GM12878 (cell line): ENCODE measurements at regions not wholly inside any gene's neighbourhood (a gene's known extent, or its start where the extent isn't known, plus 50 kb on each side); places are given as distances from the start of the nearest gene placed in this dataset.

Source experiments
- ATAC-seq: fragments of 200-7000 bp; cut with Tn5 transposase; 3 replicates; pipeline ENCODE4 v1.9.1; 2020; ENCODE audit warnings: mild to moderate bottlenecking, moderate library complexity
- BruUV-seq: library from RNA; stranded (reverse); fragments of 400-500 nt; replicated peaks from 2 replicates; lab custom pipeline; 2021; lab: Mats Ljungman, UMichigan
- CTCF ChIA-PET: fragments of 300-600 bp; sonication (Branson Sonifier 250); formaldehyde crosslinking; extraction: SDS; loops from one replicate; lab custom pipeline; 2021; ENCODE audit warnings: inconsistent platforms; lab: Yijun Ruan, JAX
- POLR2A ChIA-PET: fragments of 350-600 bp; formaldehyde crosslinking; extraction: SDS; loops from one replicate; lab custom pipeline; 2021; ENCODE audit warnings: inconsistent platforms; lab: Charles Lee
- RAD21 ChIA-PET: fragments of 300-600 bp; sonication (Branson Sonifier 250); formaldehyde crosslinking; loops from one replicate; lab custom pipeline; 2023; ENCODE audit warnings: antibody characterized with exemption; ENCODE audit not compliant: unreplicated experiment; lab: Charles Lee
- SMC1A ChIA-PET: fragments of 300-600 bp; sonication (Branson Sonifier 250); formaldehyde crosslinking; loops from one replicate; lab custom pipeline; 2023; ENCODE audit not compliant: unreplicated experiment, uncharacterized antibody; lab: Charles Lee
- DNase-seq: peaks from one replicate; pipeline ENCODE4 v3.0.0-alpha.2; 2011; ENCODE audit warnings: low read depth, low spot score
- FAIRE-seq: peaks from 3 replicates; lab custom pipeline; 2011; peaks lifted over from hg19 to GRCh38; lab: Jason Lieb, UNC
- H2AFZ ChIP-seq: 2 replicates; pipeline ENCODE4 v1.6.0; 2011; ENCODE audit warnings: low read depth, low read length, control low read depth; ENCODE audit not compliant: control insufficient read depth
- H3K27ac ChIP-seq: 2 replicates; pipeline ENCODE4 v1.5.1; 2011; ENCODE audit warnings: control low read depth; ENCODE audit not compliant: control insufficient read depth, insufficient read depth
- H3K27me3 ChIP-seq, 2 experiments: replicated peaks in 1 of 2; 2 replicates each; pipeline versions ENCODE4 v1.6.0 to v1.6.1; 2011; ENCODE audit warnings: low read length in 1 of 2; ENCODE audit not compliant: control insufficient read depth in 2 of 2, insufficient read depth in 2 of 2
- H3K36me3 ChIP-seq, 2 experiments: 2 replicates each; pipeline ENCODE4 v1.5.1; 2011; ENCODE audit warnings: low read length in 1 of 2; ENCODE audit not compliant: control insufficient read depth in 2 of 2, insufficient read depth in 2 of 2
- H3K4me1 ChIP-seq: 2 replicates; pipeline ENCODE4 v1.6.1; 2011; ENCODE audit warnings: mild to moderate bottlenecking, low read length, moderate library complexity, mixed read lengths; ENCODE audit not compliant: control insufficient read depth, insufficient read depth
- H3K4me2 ChIP-seq: 2 replicates; pipeline ENCODE4 v1.6.0; 2011; ENCODE audit warnings: control low read depth; ENCODE audit not compliant: control insufficient read depth, insufficient read depth
- H3K4me3 ChIP-seq: fragments of 200-600 bp; sonication (generic); 2 replicates; pipeline ENCODE4 v1.5.1; 2016
- H3K79me2 ChIP-seq: 2 replicates; pipeline ENCODE4 v1.6.0; 2011; ENCODE audit warnings: low read length; ENCODE audit not compliant: control insufficient read depth, insufficient read depth
- H3K9ac ChIP-seq: 2 replicates; pipeline ENCODE4 v1.8.0; 2011; ENCODE audit warnings: low read length, control low read depth, mixed read lengths; ENCODE audit not compliant: control insufficient read depth, insufficient read depth
- H3K9me3 ChIP-seq: replicated peaks from 3 replicates; pipeline ENCODE4 v1.5.1; 2011; ENCODE audit warnings: mild to moderate bottlenecking, low read length; ENCODE audit not compliant: control insufficient read depth, insufficient read depth
- H4K20me1 ChIP-seq: 2 replicates; pipeline ENCODE4 v1.6.0; 2011; ENCODE audit not compliant: control insufficient read depth, insufficient read depth
- BHLHE40 ChIP-seq, 2 experiments: fragments of 450-650 bp in 1 of 2; IDR thresholded peaks; 2 replicates each; pipeline ENCODE4 v1.6.1; 2011 to 2017; ENCODE audit warnings: low read depth in 2 of 2, borderline replicate concordance in 1 of 2, improper control_type of control experiment in 1 of 2, low read length in 1 of 2, mild to moderate bottlenecking in 1 of 2
- CHD1 ChIP-seq: IDR thresholded peaks from 2 replicates; pipeline ENCODE4 v1.6.1; 2012; ENCODE audit warnings: low read depth, low read length, improper control_type of control experiment
- E2F8 ChIP-seq: fragments of 450-650 bp; IDR thresholded peaks from 2 replicates; pipeline ENCODE4 v1.6.1; 2018; ENCODE audit warnings: mild to moderate bottlenecking, low read depth, moderate library complexity; ENCODE audit not compliant: partially characterized antibody
- E4F1 ChIP-seq: fragments of 450-650 bp; IDR thresholded peaks from 2 replicates; pipeline ENCODE4 v1.6.1; 2018; ENCODE audit warnings: borderline replicate concordance, mild to moderate bottlenecking; ENCODE audit not compliant: partially characterized antibody
- PML ChIP-seq: IDR thresholded peaks from 2 replicates; pipeline ENCODE4 v1.6.1; 2012; ENCODE audit warnings: low read length, inconsistent platforms
- RAD51 ChIP-seq: fragments of 450-650 bp; IDR thresholded peaks from 2 replicates; pipeline ENCODE4 v1.6.1; 2016; ENCODE audit warnings: moderate library complexity, mild to moderate bottlenecking, inconsistent platforms
- RCOR1 ChIP-seq: conservative IDR thresholded peaks from 2 replicates; pipeline ENCODE4 v1.6.1; 2012; ENCODE audit warnings: low read depth, low read length, improper control_type of control experiment
- SUPT20H ChIP-seq: IDR thresholded peaks from 2 replicates; pipeline ENCODE4 v1.6.1; 2011; ENCODE audit warnings: low read depth, mild to moderate bottlenecking, low read length, moderate library complexity, borderline replicate concordance; ENCODE audit not compliant: control insufficient read depth
- ZBTB11 ChIP-seq: fragments of 450-650 bp; formaldehyde crosslinking; IDR thresholded peaks from 2 replicates; pipeline ENCODE4 v1.5.0; 2022; ENCODE audit warnings: mild to moderate bottlenecking, missing genetic modification characterization
- ZBTB33 ChIP-seq: fragments of 450-650 bp; IDR thresholded peaks from 2 replicates; pipeline ENCODE4 v1.6.1; 2017; ENCODE audit warnings: mild to moderate bottlenecking
- ZNF622 ChIP-seq: fragments of 450-650 bp; IDR thresholded peaks from 2 replicates; pipeline ENCODE4 v1.6.1; 2017; ENCODE audit warnings: mild to moderate bottlenecking, inconsistent platforms
- WGBS: methylation state at CpG from one replicate; pipeline ENCODE4 v1.1.6; 2016; ENCODE audit warnings: low lambda C conversion rate; ENCODE audit not compliant: insufficient replicate concordance, insufficient coverage; ENCODE audit errors: missing lambda C conversion rate; 5-methylcytosine and 5-hydroxymethylcytosine counted together
- in situ Hi-C: fragments of 300-500 bp; cut with MboI; formaldehyde crosslinking; loops from 9 replicates; pipeline ENCODE4 v1.14.3; 2018; ENCODE audit warnings: mixed read lengths
- intact Hi-C: fragments of 100-400 bp; cut with micrococcal nuclease; formaldehyde crosslinking; loops from one replicate; pipeline ENCODE4 v1.14.2; 2022; ENCODE audit not compliant: unreplicated experiment

GRCh38 chr16:85300406-85300968, 188.2 kb upstream of the CIBAR2 start (continued):
- no peak for TF ChIP-seq BHLHE40 (IDR thresholded peaks at IDR 0.05; ENCODE audit: borderline replicate concordance in 1 of 2, low read depth in 2 of 2, low read length in 1 of 2)
- TF ChIP-seq E2F8, result no peak
- TF ChIP-seq SUPT20H, result no peak
- no peak for TF ChIP-seq CHD1
- TF ChIP-seq, all 136 proteins: peak for 0

- Histone ChIP-seq H3K79me2 (no peaks in the 10 kb centered on the region), H3K9ac (no peak overlapping the region), H3K4me1 (peaks cover 4% of the 10 kb centered on the region), H2AFZ (no peak overlapping the region), H3K36me3 (no peaks in the 10 kb centered on the region), H3K9me3 (no peaks in the 10 kb centered on the region), H4K20me1 (no peaks in the 10 kb centered on the region), H3K27me3 (no peaks in the 10 kb centered on the region), H3K27ac (no peak overlapping the region), H3K4me3 (no peak overlapping the region), H3K4me2 (no peak overlapping the region)
- no TSS peak for BruUV-seq
- POLR2A ChIA-PET, result no interaction called here
- CTCF ChIA-PET, result no interaction called here
- no peak for ATAC-seq
- in situ Hi-C loops, result no loop called here
- no peak for DNase-seq
- intact Hi-C loops, result loop anchor here (5.0 to 10.0 kb wide), 2 partner anchors 124 to 311 kb away; partner anchors contain the start of gene GSE1
- WGBS, result 26% methylated on average over 6 of the region's 6 CpGs
- SMC1A ChIA-PET, result interaction anchor here (1.6 kb wide), 1 partner anchor 187 kb away, joined by 4 read pairs; no protein-coding TSS in a partner anchor
- RAD21 ChIA-PET, result no interaction called here
- no peak for FAIRE-seq
- TF ChIP-seq ZNF622, result no peak
- TF ChIP-seq ZBTB33, result no peak
- no peak for TF ChIP-seq RCOR1
- TF ChIP-seq ZBTB11 (CRISPR knock-in tag), result no peak
- no peak for TF ChIP-seq RAD51
- no peak for TF ChIP-seq E4F1
- no peak for TF ChIP-seq PML
These were observed 189.0 kb upstream of the CIBAR2 start for GRCh38 chr16:85301231-85301630.
